ENCODE measurements at regions not wholly inside any gene's neighbourhood (a gene's known extent, or its start where the extent isn't known, plus 50 kb on each side); places are given as distances from the start of the nearest gene placed in this dataset.

GRCh38 chr13:50646070-50646469, 197.4 kb downstream of the DLEU7 start:
- Histone ChIP-seq H3K36me3 (no peaks in the 10 kb centered on the region), H3K4me3 (no peak overlapping the region), H3K4me1 (ENCODE audit: insufficient read depth) (no peaks in the 10 kb centered on the region), H3K27ac (no peak overlapping the region), H3K27me3 (no peaks in the 10 kb centered on the region), H3K9me3 (no peaks in the 10 kb centered on the region)
- WGBS, 3 donors: 91 to 97% (median 94%) methylated on average over 3 of the region's 3 CpGs
- intact Hi-C loops (cut with DNase I): no loop called here
- DNase-seq: no peak
- TF ChIP-seq EP300 (IDR thresholded peaks at IDR 0.05): no peak
- TF ChIP-seq POLR2A (IDR thresholded peaks at IDR 0.05): no peak
- TF ChIP-seq CTCF (IDR thresholded peaks at IDR 0.05): no peak

GRCh38 chr13:50649211-50649610, 194.3 kb downstream of the DLEU7 start:
- H3K36me3 ChIP-seq: no peaks in the 10 kb centered on the region
- intact Hi-C loops (cut with DNase I): no loop called here
- WGBS, 3 donors: 78 to 86% (median 82%) methylated on average over 5 of the region's 5 CpGs

GRCh38 chr13:50650592-50651504, 192.6 kb downstream of the DLEU7 start:
- no peaks in the 10 kb centered on the region for H3K9me3 ChIP-seq
- 19 to 39% (median 25%) methylated on average over 11 of the region's 11 CpGs for WGBS, 3 donors
- intact Hi-C loops (cut with DNase I): no loop called here
- no peak overlapping the region for H3K4me3 ChIP-seq
- H3K4me1 ChIP-seq (ENCODE audit: insufficient read depth): no peaks in the 10 kb centered on the region
- DNase-seq: no peak
- H3K27me3 ChIP-seq: no peaks in the 10 kb centered on the region
- TF ChIP-seq CTCF (IDR thresholded peaks at IDR 0.05) (no peak), EP300 (IDR thresholded peaks at IDR 0.05) (no peak), POLR2A (IDR thresholded peaks at IDR 0.05) (no peak)
- no peak overlapping the region for H3K27ac ChIP-seq
- H3K36me3 ChIP-seq: no peaks in the 10 kb centered on the region

More at GRCh38 chr13:50649211-50649610, 194.3 kb downstream of the DLEU7 start:
- no peak overlapping the region for H3K4me3 ChIP-seq
- no peaks in the 10 kb centered on the region for H3K4me1 ChIP-seq (ENCODE audit: insufficient read depth)
- DNase-seq: no peak
- TF ChIP-seq EP300 (IDR thresholded peaks at IDR 0.05): no peak
- TF ChIP-seq POLR2A (IDR thresholded peaks at IDR 0.05): no peak
- TF ChIP-seq CTCF (IDR thresholded peaks at IDR 0.05): no peak
- no peaks in the 10 kb centered on the region for H3K27me3 ChIP-seq
- H3K27ac ChIP-seq: no peak overlapping the region
- no peaks in the 10 kb centered on the region for H3K9me3 ChIP-seq

- Histone ChIP-seq H3K9me3 (no peaks in the 10 kb centered on the region), H3K4me3 (no peak overlapping the region), H3K36me3 (no peaks in the 10 kb centered on the region), H3K4me1 (ENCODE audit: insufficient read depth) (no peaks in the 10 kb centered on the region), H3K27me3 (no peaks in the 10 kb centered on the region), H3K27ac (no peak overlapping the region)
- intact Hi-C loops (cut with DNase I): no loop called here
- TF ChIP-seq EP300 (IDR thresholded peaks at IDR 0.05) (no peak), POLR2A (IDR thresholded peaks at IDR 0.05) (no peak), CTCF (IDR thresholded peaks at IDR 0.05) (no peak)
- DNase-seq: no peak
- 55 to 63% (median 59%) methylated on average over 3 of the region's 3 CpGs for WGBS, 3 donors
These were observed 191.6 kb downstream of the DLEU7 start for GRCh38 chr13:50651922-50652321.

Data from ovary (tissue), 7 donors.